HL-60 (cell line): ENCODE measurements at regions not wholly inside any gene's neighbourhood (a gene's known extent, or its start where the extent isn't known, plus 50 kb on each side); places are given as distances from the start of the nearest gene placed in this dataset.

ENCODE experiments used
- DNase-seq, 2 experiments: peaks; one replicate each; pipeline ENCODE4 v3.0.0-alpha.2; 2010 to 2020; ENCODE audit warnings: low read depth in 1 of 2, low spot score in 1 of 2
- H3K27ac ChIP-seq: fragments of 250-450 bp; sonication (Bioruptor Pico); replicated peaks from 2 replicates; pipeline ENCODE4 v1.5.1; 2020; ENCODE audit warnings: mild to moderate bottlenecking, moderate library complexity
- H3K27me3 ChIP-seq: fragments of 250-450 bp; sonication (Bioruptor Pico); 2 replicates; pipeline ENCODE4 v1.5.1; 2021; ENCODE audit warnings: mild to moderate bottlenecking, moderate library complexity; ENCODE audit not compliant: insufficient read depth, poor library complexity, severe bottlenecking
- H3K4me3 ChIP-seq: replicated peaks from 2 replicates; pipeline ENCODE4 v1.5.1; 2011; ENCODE audit warnings: mild to moderate bottlenecking, control low read depth, low read length; ENCODE audit not compliant: insufficient read depth
- CTCF ChIP-seq: IDR thresholded peaks from one replicate; pipeline ENCODE4 v1.5.1; 2011; ENCODE audit warnings: low read length, control low read depth, inconsistent platforms; ENCODE audit not compliant: insufficient read depth
- GABPA ChIP-seq: IDR thresholded peaks from 2 replicates; pipeline ENCODE4 v1.6.1; 2012; ENCODE audit warnings: low read depth
- POLR2AphosphoS5 ChIP-seq: IDR thresholded peaks from 2 replicates; pipeline ENCODE4 v1.6.1; 2012; ENCODE audit warnings: low read depth
- REST ChIP-seq: IDR thresholded peaks from 2 replicates; pipeline ENCODE4 v1.6.1; 2012; ENCODE audit warnings: low read depth; ENCODE audit not compliant: insufficient replicate concordance
- SPI1 ChIP-seq: IDR thresholded peaks from 2 replicates; pipeline ENCODE4 v1.6.1; 2012; ENCODE audit warnings: low read depth, mild to moderate bottlenecking, borderline replicate concordance

DNA sequence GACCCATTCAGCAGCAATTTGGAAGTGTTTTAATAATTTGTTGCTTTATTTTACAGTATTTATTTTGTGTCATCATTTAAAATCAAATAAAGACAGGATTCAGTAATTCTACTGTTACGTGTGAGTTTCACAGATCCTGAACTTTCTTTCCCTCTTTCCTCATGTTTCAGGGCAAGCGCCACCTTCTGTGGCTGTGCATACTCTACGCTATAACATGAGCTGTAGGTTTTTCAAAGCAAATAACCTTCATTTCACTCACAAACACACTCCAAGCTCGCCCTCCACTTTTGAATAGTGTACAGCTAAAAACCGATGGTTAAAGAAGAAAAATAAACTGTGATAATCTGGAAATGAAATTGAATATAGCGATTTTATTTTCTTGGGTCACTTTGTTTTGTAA lies 753.3 kb downstream of the OLFM4 start:
- no peak for TF ChIP-seq REST
- TF ChIP-seq SPI1 = no peak
- H3K27ac ChIP-seq = no peak overlapping the region
- H3K4me3 ChIP-seq = no peak overlapping the region
- no peak for DNase-seq
- H3K27me3 ChIP-seq = no peaks in the 10 kb centered on the region

DNA sequence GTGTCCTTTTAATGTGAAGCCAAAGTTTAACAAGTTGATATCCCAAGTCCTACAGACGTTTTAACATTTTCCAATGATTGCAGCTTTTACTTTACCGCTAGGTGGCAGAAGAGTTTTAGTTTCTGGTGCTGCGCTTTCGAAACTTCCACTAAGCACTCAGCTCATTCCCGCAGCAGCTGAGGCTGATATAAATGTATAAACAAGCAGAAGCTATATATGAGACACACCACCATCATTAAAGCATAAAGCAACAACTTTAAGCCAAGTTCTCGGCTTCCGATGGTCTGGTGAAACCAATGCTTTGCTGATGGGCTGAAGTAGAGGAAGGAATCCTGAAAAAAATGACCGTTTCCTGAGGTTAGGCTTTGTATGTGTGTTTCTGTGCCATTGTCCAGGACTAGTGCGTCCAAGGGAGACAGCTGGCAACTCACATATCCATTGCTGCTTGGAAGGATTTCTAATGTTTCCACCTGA lies 753.9 kb downstream of the OLFM4 start:
- TF ChIP-seq POLR2AphosphoS5 = no peak
- TF ChIP-seq CTCF = peak; percentile 54
- Histone ChIP-seq H3K27ac (no peak overlapping the region), H3K4me3 (no peak overlapping the region), H3K27me3 (no peaks in the 10 kb centered on the region)
- DNase-seq = peak; percentile 7 to 38

DNA sequence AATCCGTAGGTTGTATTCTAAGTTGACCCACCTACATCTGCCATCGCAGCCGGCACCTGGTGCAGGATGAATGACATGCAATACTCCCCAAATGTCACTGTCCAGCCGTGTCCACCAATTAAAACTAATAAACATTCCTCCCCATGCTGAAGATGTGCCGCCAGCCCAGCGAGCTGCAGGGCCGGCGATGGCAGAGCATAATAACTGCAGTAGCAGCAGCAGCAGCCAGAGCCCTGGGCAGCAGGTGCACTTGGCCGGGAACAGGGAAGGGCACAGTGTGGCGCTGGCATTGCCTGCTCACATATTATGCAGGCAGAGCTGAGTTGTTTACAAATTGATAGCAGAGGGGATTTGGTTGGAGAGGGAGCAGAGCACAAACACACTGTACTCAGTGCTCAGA lies 754.9 kb downstream of the OLFM4 start:
- Histone ChIP-seq H3K4me3 (no peak overlapping the region), H3K27ac (no peak overlapping the region), H3K27me3 (no peaks in the 10 kb centered on the region)
- no peak for DNase-seq
- TF ChIP-seq REST = no peak
- no peak for TF ChIP-seq CTCF
- TF ChIP-seq SPI1 = no peak
- TF ChIP-seq GABPA = no peak
- no peak for TF ChIP-seq POLR2AphosphoS5

- Histone ChIP-seq H3K27ac (no peak overlapping the region), H3K27me3 (no peaks in the 10 kb centered on the region), H3K4me3 (no peak overlapping the region)
- DNase-seq = no peak
- TF ChIP-seq CTCF (no peak), REST (no peak), SPI1 (no peak), GABPA (no peak), POLR2AphosphoS5 (no peak)
These were observed 759.7 kb downstream of the OLFM4 start for GRCh38 chr13:53788286-53788685.
